ENCODE measurements at regions not wholly inside any gene's neighbourhood (a gene's known extent, or its start where the extent isn't known, plus 50 kb on each side); places are given as distances from the start of the nearest gene placed in this dataset.
A peak's percentile ranks its signal among the peaks of the same experiment; 100 is the strongest.

GRCh38 chr20:40265825-40266533, 423.1 kb downstream of the MAFB start:
- DNase-seq, result peak; percentile 11

GRCh38 chr20:40262219-40262618, 426.8 kb downstream of the MAFB start:
- DNase-seq, result no peak

- no peak for DNase-seq
Measured at GRCh38 chr20:40258931-40259330, 430.1 kb downstream of the MAFB start.

- DNase-seq, result no peak
Measured at GRCh38 chr20:40257763-40258162, 431.3 kb downstream of the MAFB start.

- DNase-seq, result no peak
Measured at GRCh38 chr20:40255365-40255764, 433.7 kb downstream of the MAFB start.

GRCh38 chr20:40254023-40254772, 434.8 kb downstream of the MAFB start:
- DNase-seq, result no peak

GRCh38 chr20:40251284-40251932, 437.6 kb downstream of the MAFB start:
- peak; percentile 14 for DNase-seq

GRCh38 chr20:40249805-40250204, 439.2 kb downstream of the MAFB start:
- DNase-seq, result no peak

GRCh38 chr20:40245829-40246228, 443.2 kb downstream of the MAFB start:
- no peak for DNase-seq

- DNase-seq, result no peak
Measured at GRCh38 chr20:40244286-40244685, 444.8 kb downstream of the MAFB start.

- no peak for DNase-seq
Measured at GRCh38 chr20:40241596-40242343, 447.3 kb downstream of the MAFB start.

- no peak for DNase-seq
Measured at GRCh38 chr20:40238511-40238910, 450.5 kb downstream of the MAFB start.

GRCh38 chr20:40234593-40234992, 454.4 kb downstream of the MAFB start:
- no peak for DNase-seq

GRCh38 chr20:40233406-40233805, 455.6 kb downstream of the MAFB start:
- DNase-seq, result no peak

- DNase-seq, result no peak
Measured at GRCh38 chr20:40232756-40233155, 456.3 kb downstream of the MAFB start.

GRCh38 chr20:40232273-40232672, 456.8 kb downstream of the MAFB start:
- DNase-seq, result no peak

- no peak for DNase-seq
Measured at GRCh38 chr20:40230486-40230885, 458.6 kb downstream of the MAFB start.

- no peak for DNase-seq
Measured at GRCh38 chr20:40225596-40225995, 463.4 kb downstream of the MAFB start.

GRCh38 chr20:40223810-40224209, 465.2 kb downstream of the MAFB start:
- no peak for DNase-seq

- DNase-seq, result no peak
Measured at GRCh38 chr20:40218971-40219370, 470.1 kb downstream of the MAFB start.

GRCh38 chr20:40218316-40218969, 470.6 kb downstream of the MAFB start:
- no peak for DNase-seq

- DNase-seq, result no peak
Measured at GRCh38 chr20:40207655-40208054, 481.4 kb downstream of the MAFB start.

- no peak for DNase-seq
Measured at GRCh38 chr20:40205971-40206370, 483.1 kb downstream of the MAFB start.
